Neuronal stem cell (in vitro differentiated cells): ENCODE measurements at regions not wholly inside any gene's neighbourhood (a gene's known extent, or its start where the extent isn't known, plus 50 kb on each side); places are given as distances from the start of the nearest gene placed in this dataset.

Source experiments
- DNase-seq: peaks from one replicate; pipeline ENCODE4 v3.0.0-alpha.2; 2013; ENCODE audit warnings: low spot score
- H2AFZ ChIP-seq: one replicate; pipeline ENCODE4 v1.6.1; 2013; ENCODE audit warnings: mild to moderate bottlenecking, low read length, inconsistent platforms
- H2AK5ac ChIP-seq: 2 replicates; pipeline ENCODE4 v1.6.1; 2013; ENCODE audit warnings: low read depth, mild to moderate bottlenecking, inconsistent platforms, low read length, moderate library complexity, mixed read lengths
- H2BK120ac ChIP-seq: 2 replicates; pipeline ENCODE4 v1.6.1; 2013; ENCODE audit warnings: low read depth, mild to moderate bottlenecking, inconsistent platforms, low read length, moderate library complexity, mixed read lengths
- H2BK12ac ChIP-seq: one replicate; pipeline ENCODE4 v1.6.1; 2013; ENCODE audit warnings: low read length, inconsistent platforms
- H2BK15ac ChIP-seq: 2 replicates; pipeline ENCODE4 v1.6.1; 2013; ENCODE audit warnings: mild to moderate bottlenecking, low read length, inconsistent platforms, mixed read lengths
- H2BK5ac ChIP-seq: one replicate; pipeline ENCODE4 v1.6.1; 2013; ENCODE audit warnings: inconsistent platforms, mild to moderate bottlenecking, low read length, moderate library complexity
- H3K14ac ChIP-seq: one replicate; pipeline ENCODE4 v1.6.1; 2013; ENCODE audit warnings: low read length, inconsistent platforms
- H3K18ac ChIP-seq: 2 replicates; pipeline ENCODE4 v1.6.1; 2013; ENCODE audit warnings: low read length, inconsistent platforms
- H3K23ac ChIP-seq: 2 replicates; pipeline ENCODE4 v1.6.1; 2013; ENCODE audit warnings: low read depth, mild to moderate bottlenecking, mixed read lengths, low read length, inconsistent platforms; ENCODE audit not compliant: poor library complexity
- H3K27ac ChIP-seq: replicated peaks from 3 replicates; pipeline ENCODE4 v1.5.1; 2013; ENCODE audit warnings: low read length, inconsistent platforms
- H3K27me3 ChIP-seq, 3 experiments: 2 replicates each; pipeline ENCODE4 v1.6.1; 2013; ENCODE audit warnings: low read length in 3 of 3, mild to moderate bottlenecking in 2 of 3, inconsistent platforms in 1 of 3, low read depth in 1 of 3, mixed read lengths in 1 of 3, moderate library complexity in 1 of 3; ENCODE audit not compliant: control insufficient read depth in 3 of 3, insufficient read depth in 3 of 3
- H3K36me3 ChIP-seq, 2 donors: replicated peaks in 1 of 2; 2 replicates each; pipeline ENCODE4 v1.6.1; 2013; ENCODE audit warnings: low read length in 2 of 2; ENCODE audit not compliant: control insufficient read depth in 2 of 2, insufficient read depth in 2 of 2
- H3K4ac ChIP-seq: 2 replicates; pipeline ENCODE4 v1.6.1; 2013; ENCODE audit warnings: inconsistent platforms, mild to moderate bottlenecking, low read length, moderate library complexity
- H3K4me1 ChIP-seq, 2 donors: 1 replicate in 1 of 2; 2 replicates in 1 of 2; pipeline ENCODE4 v1.6.1; 2013; ENCODE audit warnings: low read length in 2 of 2, low read depth in 1 of 2; ENCODE audit not compliant: control insufficient read depth in 2 of 2, insufficient read depth in 1 of 2
- H3K4me2 ChIP-seq: one replicate; pipeline ENCODE4 v1.6.1; 2013; ENCODE audit warnings: mild to moderate bottlenecking, low read length, inconsistent platforms; ENCODE audit not compliant: insufficient read depth, poor library complexity, severe bottlenecking
- H3K4me3 ChIP-seq, 2 donors: 2 replicates each; pipeline ENCODE4 v1.5.1; 2013; ENCODE audit warnings: low read length in 2 of 2, mild to moderate bottlenecking in 2 of 2, inconsistent platforms in 1 of 2, moderate library complexity in 1 of 2
- H3K79me1 ChIP-seq: one replicate; pipeline ENCODE4 v1.6.1; 2013; ENCODE audit warnings: low read depth, mild to moderate bottlenecking, inconsistent platforms, low read length, moderate library complexity
- H3K9ac ChIP-seq: one replicate; pipeline ENCODE4 v1.6.1; 2013; ENCODE audit warnings: mild to moderate bottlenecking, low read depth, low read length, inconsistent platforms; ENCODE audit not compliant: poor library complexity
- H3K9me3 ChIP-seq, 2 donors: replicated peaks in 1 of 2; 2 replicates each; pipeline versions ENCODE3 to v1.6.1; 2013; ENCODE audit warnings: low read length in 2 of 2, mild to moderate bottlenecking in 2 of 2, inconsistent platforms in 1 of 2, low read depth in 1 of 2, mixed read lengths in 1 of 2, moderate library complexity in 1 of 2; ENCODE audit not compliant: control insufficient read depth in 2 of 2, insufficient read depth in 1 of 2
- H4K8ac ChIP-seq: one replicate; pipeline ENCODE4 v1.6.1; 2013; ENCODE audit warnings: low read depth, mild to moderate bottlenecking, inconsistent platforms, low read length, moderate library complexity
- H4K91ac ChIP-seq: one replicate; pipeline ENCODE4 v1.6.1; 2013; ENCODE audit warnings: low read length, low read depth, mild to moderate bottlenecking, inconsistent platforms; ENCODE audit not compliant: poor library complexity
- WGBS, 2 donors: extraction: QIAGEN DNeasy Blood & Tissue Kit; methylation state at CpG; one replicate each; pipeline ENCODE4 v1.1.7; 2013; ENCODE audit warnings: missing lambda C conversion rate in 2 of 2, mixed read lengths in 1 of 2; ENCODE audit not compliant: insufficient read length in 2 of 2, insufficient replicate concordance in 1 of 2; ENCODE audit errors: extremely low coverage in 2 of 2; 5-methylcytosine and 5-hydroxymethylcytosine counted together

DNA sequence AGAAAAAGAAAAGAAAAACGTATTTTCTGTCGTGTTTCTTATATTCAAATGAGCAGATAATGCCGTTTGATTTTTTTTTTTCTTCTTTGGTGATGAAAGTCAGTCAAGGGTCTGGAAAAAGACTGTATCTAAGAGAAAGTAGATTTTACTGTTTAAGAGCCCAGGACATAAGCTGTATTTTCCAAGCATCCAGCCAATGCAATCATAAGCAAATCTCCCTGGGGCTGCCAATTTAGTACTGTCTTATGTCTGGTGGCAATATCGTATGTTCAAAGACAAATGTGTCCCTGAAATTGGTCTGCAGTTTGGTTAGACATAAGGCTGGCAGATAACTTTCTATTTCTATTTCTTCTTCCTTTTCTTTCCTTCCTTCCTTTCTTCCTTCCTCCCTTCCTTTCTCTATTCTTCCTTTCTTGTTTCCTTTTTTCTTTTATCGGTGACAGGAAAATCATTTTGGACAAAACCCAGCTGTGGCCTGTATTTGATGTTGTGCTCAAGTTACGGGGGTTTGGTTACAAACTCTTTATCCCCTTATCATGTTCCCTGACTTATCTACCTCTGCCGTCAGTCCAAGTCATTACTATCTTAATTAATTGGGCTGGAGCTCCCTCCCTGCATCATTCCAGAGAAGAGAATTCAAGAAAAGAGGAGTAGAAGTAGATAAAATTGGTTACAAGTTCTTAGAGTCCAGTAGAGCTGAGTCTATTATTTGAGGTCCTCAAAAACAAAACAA is 683.4 kb upstream of the FSHR start:
- Histone ChIP-seq H4K8ac (no peak overlapping the region), H3K23ac (no peak overlapping the region), H3K4me3 (no peak overlapping the region), H3K18ac (no peak overlapping the region), H2BK12ac (no peak overlapping the region), H2BK5ac (no peak overlapping the region), H2AK5ac (no peak overlapping the region), H3K4ac (no peak overlapping the region), H3K27me3 (no peaks in the 10 kb centered on the region), H3K9ac (no peak overlapping the region), H2BK120ac (no peak overlapping the region), H3K9me3 (peaks cover 0 to 2% of the 10 kb centered on the region in 2 donors), H3K14ac (no peak overlapping the region), H3K27ac (no peak overlapping the region), H3K4me2 (no peak overlapping the region), H3K4me1 (no peaks in the 10 kb centered on the region), H4K91ac (no peak overlapping the region), H2AFZ (peak overlapping the region; percentile 11), H2BK15ac (no peak overlapping the region), H3K79me1 (no peaks in the 10 kb centered on the region), H3K36me3 (no peaks in the 10 kb centered on the region)
- WGBS, 2 donors: no CpG with 5 or more reads among the region's 7 CpGs
- no peak for DNase-seq

- Histone ChIP-seq H3K23ac (no peak overlapping the region), H2BK12ac (no peak overlapping the region), H2BK5ac (no peak overlapping the region), H4K91ac (no peak overlapping the region), H3K27me3 (no peaks in the 10 kb centered on the region), H3K4me3 (no peak overlapping the region), H3K4me2 (no peak overlapping the region), H3K14ac (no peak overlapping the region), H3K4me1 (no peaks in the 10 kb centered on the region), H3K79me1 (no peaks in the 10 kb centered on the region), H3K9me3 (peaks cover 0 to 2% of the 10 kb centered on the region in 2 donors), H2BK15ac (no peak overlapping the region), H3K36me3 (no peaks in the 10 kb centered on the region), H3K27ac (no peak overlapping the region), H4K8ac (no peak overlapping the region), H2BK120ac (no peak overlapping the region), H3K18ac (no peak overlapping the region), H3K9ac (no peak overlapping the region), H2AK5ac (no peak overlapping the region), H3K4ac (no peak overlapping the region), H2AFZ (peak overlapping the region; percentile 60)
- no peak for DNase-seq
- no CpG with 5 or more reads among the region's 3 CpGs for WGBS, 2 donors
Measured at GRCh38 chr2:49836017-49836416, 681.7 kb upstream of the FSHR start.

GRCh38 chr2:49834433-49834832 is 680.1 kb upstream of the FSHR start:
- H2BK5ac ChIP-seq: no peak overlapping the region
- no peak overlapping the region for H2BK15ac ChIP-seq
- H4K91ac ChIP-seq: no peak overlapping the region
- no peaks in the 10 kb centered on the region for H3K79me1 ChIP-seq
- no peak overlapping the region for H3K18ac ChIP-seq
- H3K27ac ChIP-seq: no peak overlapping the region
- no peaks in the 10 kb centered on the region for H3K36me3 ChIP-seq
- no peak overlapping the region for H3K9ac ChIP-seq
- H3K23ac ChIP-seq: no peak overlapping the region
- H3K27me3 ChIP-seq: no peaks in the 10 kb centered on the region
- peak overlapping the region; percentile 42 for H2AFZ ChIP-seq
- no peak overlapping the region for H4K8ac ChIP-seq
- DNase-seq: no peak
- no peak overlapping the region for H2AK5ac ChIP-seq
- H2BK12ac ChIP-seq: no peak overlapping the region
- H2BK120ac ChIP-seq: no peak overlapping the region
- H3K4me1 ChIP-seq: no peaks in the 10 kb centered on the region
- H3K4me2 ChIP-seq: no peak overlapping the region
- no peak overlapping the region for H3K4me3 ChIP-seq
- no peak overlapping the region for H3K14ac ChIP-seq
- no CpG with 5 or more reads among the region's 1 CpG for WGBS, 2 donors
- H3K4ac ChIP-seq: no peak overlapping the region
- H3K9me3 ChIP-seq: no peaks in the 10 kb centered on the region

DNA sequence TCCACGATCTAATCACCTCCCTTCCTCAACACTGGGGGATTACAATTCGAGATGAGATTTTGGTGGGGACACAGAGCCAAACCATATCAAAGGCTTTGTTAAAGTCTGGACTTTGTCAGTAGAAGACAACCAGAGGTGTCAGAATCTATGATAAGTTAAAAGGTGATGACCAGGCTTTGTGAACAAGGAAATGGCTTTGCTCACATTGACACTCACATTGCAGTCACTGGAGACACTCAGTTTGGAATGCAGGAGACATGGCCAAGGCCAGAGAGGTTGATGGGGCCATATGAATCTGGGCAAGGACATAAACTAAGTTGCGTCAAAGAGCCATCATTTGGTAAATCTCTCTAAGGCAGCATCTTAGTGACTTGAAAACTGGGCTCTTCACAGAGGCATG is 678.2 kb upstream of the FSHR start:
- no peak overlapping the region for H3K27ac ChIP-seq
- WGBS, 2 donors: no CpG with 5 or more reads among the region's 3 CpGs
- H3K36me3 ChIP-seq: no peaks in the 10 kb centered on the region
- no peak overlapping the region for H4K8ac ChIP-seq
- H3K4me3 ChIP-seq: no peak overlapping the region
- no peak overlapping the region for H2AK5ac ChIP-seq
- H3K79me1 ChIP-seq: no peaks in the 10 kb centered on the region
- H3K9ac ChIP-seq: no peak overlapping the region
- H3K23ac ChIP-seq: no peak overlapping the region
- H3K27me3 ChIP-seq: no peaks in the 10 kb centered on the region
- H3K9me3 ChIP-seq: peaks cover 0 to 3% of the 10 kb centered on the region in 2 donors
- no peak overlapping the region for H3K18ac ChIP-seq
- DNase-seq: no peak
- H3K4me2 ChIP-seq: no peak overlapping the region
- H2BK120ac ChIP-seq: no peak overlapping the region
- H4K91ac ChIP-seq: no peak overlapping the region
- no peak overlapping the region for H2BK5ac ChIP-seq
- H2BK15ac ChIP-seq: no peak overlapping the region
- no peak overlapping the region for H3K14ac ChIP-seq
- H2AFZ ChIP-seq: no peak overlapping the region
- no peak overlapping the region for H3K4ac ChIP-seq
- H2BK12ac ChIP-seq: no peak overlapping the region
- H3K4me1 ChIP-seq: no peaks in the 10 kb centered on the region
